HG03442 (cell line): ENCODE measurements at regions not wholly inside any gene's neighbourhood (a gene's known extent, or its start where the extent isn't known, plus 50 kb on each side); places are given as distances from the start of the nearest gene placed in this dataset.

Source experiments
- ATAC-seq: cut with Tn5 transposase; IDR thresholded peaks from one replicate; pipeline ENCODE4 v1.9.1; 2021; ENCODE audit warnings: mild to moderate bottlenecking, moderate library complexity; ENCODE audit not compliant: unreplicated experiment

DNA sequence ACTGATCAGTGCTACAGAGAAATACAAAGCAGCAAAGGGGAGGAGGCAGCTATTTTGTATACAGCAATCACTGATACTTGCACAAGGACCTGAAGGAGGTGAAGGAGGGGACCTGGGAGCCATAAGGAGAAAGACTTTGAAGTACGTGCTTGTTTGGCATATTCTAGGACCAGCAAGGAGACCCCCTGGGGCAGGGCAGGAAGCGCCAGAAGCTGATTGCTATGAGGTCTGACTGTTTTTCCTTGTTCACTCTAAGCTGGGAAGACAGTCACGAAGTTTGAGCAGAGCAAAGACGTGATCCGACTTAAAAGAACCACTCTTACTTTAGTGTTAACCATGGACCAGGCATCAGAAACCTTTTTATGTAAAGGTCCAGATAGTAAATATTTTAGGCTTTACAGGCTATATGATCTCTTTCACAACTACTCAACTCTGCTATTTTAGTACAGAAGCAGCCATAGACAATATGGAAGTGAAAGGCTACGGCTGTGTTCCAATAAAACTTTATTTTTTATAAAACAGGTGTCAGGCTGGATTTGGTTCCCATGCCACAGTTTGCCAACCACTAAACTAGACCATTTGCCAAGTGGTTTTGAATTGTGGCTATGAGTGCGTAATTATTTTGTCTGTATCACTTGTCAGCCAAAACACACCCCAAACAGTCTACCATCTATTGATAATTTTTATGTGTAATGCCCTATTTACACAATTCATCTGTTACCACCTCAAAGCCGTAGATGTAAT, 217.9 kb downstream of the PRL start:
- no peak for ATAC-seq

DNA sequence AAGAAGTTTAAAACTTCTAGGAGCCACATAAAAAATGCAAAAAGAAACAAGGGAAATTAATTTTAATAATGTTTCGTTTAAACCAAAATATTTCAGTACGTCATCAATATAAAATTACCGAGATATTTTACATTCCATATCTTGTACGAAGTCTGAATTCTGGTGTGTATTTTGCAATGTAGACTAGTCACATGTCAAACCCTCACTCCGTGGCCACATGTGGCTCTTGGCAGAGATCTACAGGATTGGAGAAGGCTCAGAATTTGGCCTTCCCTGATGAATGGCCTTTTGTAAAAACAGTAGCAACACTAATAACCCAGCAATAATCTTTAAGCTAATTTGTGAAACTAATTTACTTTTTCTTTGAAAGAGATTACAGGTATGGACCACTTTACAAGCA, 217.1 kb downstream of the PRL start:
- no peak for ATAC-seq

DNA sequence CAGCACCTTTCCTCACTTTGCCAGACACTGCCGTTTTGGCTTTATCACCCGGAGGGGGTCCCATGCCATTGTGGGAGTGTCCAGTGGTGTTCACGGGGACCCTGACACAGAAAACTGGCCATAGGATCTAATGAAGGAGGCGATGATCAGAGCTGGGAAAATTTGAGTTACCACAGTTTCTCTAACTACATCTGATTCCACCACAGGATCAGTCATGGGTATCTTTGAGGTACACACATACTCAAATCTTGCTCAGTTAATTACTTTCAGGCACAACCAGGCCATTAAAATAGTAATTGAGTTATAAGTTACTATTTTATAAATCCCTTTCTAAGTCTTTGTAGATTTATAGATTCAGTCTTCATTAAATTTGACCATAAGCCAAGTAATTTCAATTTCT, 215.1 kb downstream of the PRL start:
- no peak for ATAC-seq

DNA sequence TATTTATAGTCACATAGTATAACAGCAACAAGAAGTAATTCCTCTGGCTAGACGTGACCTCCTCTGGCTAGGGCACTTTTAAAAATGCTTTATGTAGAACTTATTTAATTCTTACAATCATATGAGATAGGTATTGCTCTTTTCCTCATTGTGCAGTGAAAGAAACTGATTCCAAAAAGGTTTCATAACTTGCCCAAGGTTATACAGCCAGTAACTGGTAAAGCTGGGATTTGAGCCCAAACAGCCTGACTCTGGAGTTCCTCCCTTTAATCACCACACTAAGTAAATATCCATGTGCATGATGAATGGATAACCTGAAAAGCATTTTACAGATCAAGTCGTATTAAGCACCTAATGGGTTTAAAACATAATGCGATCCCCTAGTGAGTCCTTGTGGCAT, 214.6 kb downstream of the PRL start:
- ATAC-seq, result no peak

DNA sequence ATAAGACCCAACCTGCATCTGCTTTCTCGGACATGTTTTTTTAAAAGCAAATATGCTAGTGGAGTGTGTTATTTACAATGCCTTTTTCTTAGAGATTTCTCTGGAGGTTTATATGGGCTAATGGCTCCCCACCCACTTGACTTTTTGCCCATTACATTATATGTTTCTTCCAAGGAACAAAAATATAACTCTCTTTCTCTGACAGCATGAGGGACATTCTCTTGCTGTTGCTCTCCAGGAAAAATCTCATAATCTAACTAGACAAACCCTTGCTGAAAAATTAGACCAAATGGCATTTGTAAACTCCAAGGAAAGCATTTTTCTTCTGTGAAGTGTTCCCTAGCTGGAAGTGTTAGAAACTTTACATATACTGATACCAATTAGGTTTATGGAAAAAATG, 213.7 kb downstream of the PRL start:
- ATAC-seq, result no peak

DNA sequence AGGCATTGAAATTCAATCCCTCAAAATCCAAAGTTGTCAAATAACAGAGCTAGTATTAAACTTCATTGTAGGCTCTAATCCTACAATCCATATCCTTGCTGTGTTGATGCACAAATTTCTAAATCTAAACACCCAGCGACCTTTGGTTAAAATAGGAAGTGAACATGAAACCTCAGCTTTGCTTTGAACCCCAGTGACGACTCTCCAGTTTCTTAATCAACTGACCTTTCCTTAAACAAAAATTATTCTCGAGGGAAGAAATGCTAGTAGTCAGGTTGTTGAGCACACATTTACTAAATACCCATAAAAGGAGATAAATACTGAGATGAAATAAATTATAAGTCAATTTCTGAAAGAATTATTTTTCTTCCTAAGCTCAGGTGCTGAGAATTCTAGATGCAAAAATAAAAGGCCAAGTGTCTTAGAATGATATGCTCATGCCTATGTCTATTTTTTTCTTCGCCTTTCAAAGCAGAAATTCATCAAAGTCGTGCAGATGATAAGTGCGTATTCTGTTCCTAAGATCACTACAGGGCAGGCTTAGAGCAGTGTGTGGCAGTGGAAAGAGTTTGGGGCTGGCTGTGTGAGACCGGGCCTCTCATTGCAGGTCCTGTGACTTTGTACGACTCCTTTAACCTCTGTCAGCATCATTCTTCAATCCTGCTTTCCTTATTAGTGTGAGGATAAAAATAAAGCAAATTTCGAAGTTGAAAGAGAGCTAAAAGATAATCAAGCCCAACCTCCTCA, 208.7 kb downstream of the PRL start:
- ATAC-seq, result no peak

DNA sequence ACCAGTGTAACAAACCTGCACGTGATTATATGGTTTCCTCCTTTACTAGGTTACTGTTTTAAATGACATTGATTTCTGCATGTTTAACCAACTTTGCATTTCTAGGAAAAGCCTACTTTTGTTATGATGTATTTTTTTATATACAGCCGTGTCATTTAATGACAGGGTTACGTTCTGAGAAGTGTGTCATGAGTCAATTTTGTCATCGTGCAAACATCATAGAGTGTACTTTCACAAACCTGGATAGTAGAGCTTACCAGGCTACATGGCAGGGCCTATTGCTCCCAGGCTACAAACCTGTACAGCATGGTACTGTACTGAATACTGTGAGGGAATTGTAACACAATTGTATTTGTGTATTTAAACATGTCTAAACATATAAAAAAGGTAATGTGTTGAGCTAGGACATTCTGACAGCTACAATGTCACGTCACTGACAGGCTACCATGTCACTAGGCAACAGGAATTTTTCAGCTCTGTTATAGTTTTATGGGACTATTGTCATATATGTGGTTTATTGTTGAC, 205.3 kb downstream of the PRL start:
- ATAC-seq, result no peak

DNA sequence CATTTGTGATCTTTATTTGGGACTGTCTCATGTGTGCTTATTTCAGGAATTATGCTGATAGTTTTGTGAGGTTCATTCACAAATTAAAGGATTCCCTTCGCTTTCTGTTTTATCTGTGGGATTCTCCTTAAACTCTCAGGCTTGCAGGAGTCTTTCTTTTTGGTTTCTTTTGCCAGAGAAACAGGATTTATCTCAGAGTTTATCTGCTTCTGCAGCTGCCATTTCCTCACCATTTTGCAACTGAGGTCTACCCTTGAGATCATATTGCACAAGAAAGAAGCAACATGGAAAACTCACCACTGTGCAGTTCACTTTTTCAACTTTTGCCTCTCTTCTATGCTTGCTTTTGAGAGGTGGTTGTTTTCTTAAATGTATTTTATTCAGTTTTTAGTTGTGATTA, 201.0 kb downstream of the PRL start:
- ATAC-seq, result no peak

DNA sequence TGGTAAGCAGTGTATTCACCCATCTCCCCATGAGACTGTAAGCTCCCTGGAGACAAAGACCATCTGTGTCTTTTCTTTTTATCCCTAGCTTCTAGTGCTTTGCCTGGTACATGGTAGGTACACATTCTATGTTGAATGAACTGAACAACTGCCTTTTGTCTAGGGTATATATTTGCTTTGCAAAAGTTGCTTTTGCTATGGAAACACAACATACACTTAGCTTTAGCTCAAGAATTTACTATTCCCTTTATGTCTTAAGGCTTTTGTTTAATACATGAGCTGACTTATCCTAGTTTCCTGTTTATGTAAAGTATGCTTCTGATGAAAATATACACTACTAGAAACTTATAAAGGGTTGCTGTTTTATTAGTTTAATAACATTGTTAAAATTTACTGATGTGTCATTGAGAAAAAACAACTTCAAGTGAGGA, 198.2 kb downstream of the PRL start:
- no peak for ATAC-seq

DNA sequence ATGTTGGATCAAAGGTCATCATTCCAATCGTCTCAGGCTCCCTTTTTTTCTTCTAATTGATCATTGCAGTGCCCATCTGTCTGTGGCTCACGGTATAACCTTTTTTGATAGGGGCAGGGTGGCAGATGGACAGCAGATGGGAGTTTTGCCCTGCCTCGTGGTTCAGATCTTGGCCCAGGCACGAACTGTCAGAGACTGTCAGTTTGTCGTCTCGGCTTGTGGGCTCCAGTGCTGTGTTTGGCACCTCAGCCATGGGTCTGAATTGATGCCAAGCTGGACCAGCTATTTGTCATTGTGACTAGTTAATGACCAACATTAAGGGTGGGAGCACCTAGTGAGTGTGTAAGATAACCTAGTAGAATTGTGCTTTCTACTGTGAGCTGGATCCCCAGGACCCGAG, 197.6 kb downstream of the PRL start:
- no peak for ATAC-seq

DNA sequence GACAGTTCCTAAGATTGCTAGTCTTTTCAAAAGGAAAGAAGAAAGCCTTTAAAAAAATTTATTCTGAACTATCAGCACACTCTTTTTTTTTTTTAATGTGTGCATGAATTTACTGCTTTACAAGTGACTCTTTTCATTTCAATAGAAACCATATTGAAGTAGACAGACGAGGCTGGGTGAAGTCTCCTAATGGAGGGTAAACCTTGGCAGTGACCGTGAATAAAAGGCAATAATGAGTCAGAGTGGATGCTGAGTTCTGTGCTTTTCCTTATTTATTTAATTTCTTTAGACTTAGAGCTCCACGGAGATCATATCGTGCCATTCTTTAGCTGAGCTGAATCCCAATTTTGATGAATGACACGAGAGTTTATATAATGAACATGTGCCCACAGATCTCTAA, 196.9 kb downstream of the PRL start:
- no peak for ATAC-seq

DNA sequence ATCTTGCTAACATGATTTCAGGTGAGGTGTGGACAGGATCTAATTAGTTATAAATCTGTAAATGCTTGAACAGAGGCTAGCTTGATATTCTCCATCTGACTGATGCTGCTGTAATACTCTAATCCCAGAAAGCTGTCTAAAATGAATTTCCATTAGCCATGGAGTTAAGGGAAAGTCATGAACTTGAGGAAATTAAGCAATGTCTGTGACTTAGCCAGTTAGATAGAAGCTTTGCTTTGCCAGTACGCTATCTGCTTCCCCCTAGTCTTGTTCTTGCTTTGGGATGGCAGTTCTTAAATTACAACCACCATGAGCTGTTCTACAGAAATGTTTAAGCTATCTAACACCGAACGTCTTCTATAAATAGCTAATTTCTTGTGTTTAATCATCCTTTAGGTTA, 195.7 kb downstream of the PRL start:
- no peak for ATAC-seq

DNA sequence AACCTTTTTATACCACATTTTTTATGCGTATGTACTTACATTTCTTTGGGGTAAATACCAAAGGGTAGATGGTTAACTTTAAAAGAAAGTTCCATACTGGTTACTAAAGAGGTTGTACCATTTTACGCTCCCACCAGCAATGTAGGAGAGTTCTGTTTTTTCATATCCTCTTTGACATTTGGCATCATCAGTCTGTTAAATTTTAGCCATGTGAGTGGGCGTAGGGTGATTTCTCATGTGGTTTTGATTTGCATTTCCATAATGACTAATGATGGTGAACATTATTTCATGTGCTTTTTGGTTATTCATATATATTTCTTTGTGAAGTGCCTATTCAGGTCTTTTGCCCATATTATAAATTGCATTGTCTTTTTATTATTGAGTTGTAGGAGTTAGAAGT, 194.2 kb downstream of the PRL start:
- ATAC-seq, result peak; percentile 84

DNA sequence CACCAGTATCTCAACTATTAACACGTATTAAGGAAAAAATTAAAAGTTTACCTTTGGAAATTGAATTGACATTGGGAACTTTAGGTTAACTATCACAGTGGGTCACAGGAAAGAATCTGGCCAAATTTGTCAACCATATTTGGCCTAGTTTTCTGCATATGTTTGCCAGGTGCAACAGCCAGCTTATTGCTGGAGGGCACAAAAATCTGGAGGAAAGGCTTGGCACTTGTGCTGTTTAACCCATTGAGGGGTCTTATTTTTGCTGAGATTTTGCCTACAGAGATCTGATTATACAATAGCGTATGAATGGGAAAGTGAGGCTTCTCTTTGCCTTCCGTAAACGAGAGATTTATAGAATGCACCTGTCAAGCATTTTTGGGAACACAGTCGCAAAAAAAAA, 190.4 kb downstream of the PRL start:
- ATAC-seq, result no peak

DNA sequence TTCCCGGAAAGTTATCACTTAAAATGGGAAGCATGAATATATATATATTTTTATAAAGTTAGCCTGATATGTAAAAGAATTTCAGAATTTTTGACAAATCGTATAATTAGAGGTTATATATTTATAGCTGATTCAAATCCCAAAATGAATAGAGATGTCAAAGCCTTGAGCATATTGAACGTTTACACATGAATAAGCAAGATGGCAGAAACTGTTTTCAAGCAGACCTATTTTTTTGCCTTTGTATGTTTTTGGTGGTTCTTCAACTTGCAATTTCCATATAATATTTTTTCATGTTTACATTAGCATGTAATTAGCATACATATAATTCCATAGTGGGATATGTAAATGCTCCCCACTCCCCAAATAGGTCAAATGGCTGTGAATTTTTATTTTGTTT, 189.9 kb downstream of the PRL start:
- no peak for ATAC-seq

DNA sequence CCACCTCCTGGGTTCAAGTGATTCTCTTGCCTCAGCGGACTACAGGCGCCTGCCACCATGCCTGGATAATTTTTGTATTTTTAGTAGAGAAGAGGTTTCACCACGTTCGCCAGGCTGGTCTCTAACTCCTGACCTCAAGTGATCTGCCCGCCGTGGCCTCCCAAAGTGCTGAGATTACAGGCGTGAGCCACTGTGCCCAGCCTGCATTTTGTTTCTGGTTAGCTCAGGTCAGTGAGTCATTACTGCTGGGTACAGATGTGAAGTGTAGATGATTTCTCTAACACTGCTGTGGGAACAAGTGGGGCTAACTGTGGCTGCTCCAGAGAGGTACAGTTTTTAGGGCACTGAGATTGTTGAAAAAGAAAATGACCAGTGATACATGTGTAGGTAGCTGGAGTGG, 188.6 kb downstream of the PRL start:
- ATAC-seq, result no peak

DNA sequence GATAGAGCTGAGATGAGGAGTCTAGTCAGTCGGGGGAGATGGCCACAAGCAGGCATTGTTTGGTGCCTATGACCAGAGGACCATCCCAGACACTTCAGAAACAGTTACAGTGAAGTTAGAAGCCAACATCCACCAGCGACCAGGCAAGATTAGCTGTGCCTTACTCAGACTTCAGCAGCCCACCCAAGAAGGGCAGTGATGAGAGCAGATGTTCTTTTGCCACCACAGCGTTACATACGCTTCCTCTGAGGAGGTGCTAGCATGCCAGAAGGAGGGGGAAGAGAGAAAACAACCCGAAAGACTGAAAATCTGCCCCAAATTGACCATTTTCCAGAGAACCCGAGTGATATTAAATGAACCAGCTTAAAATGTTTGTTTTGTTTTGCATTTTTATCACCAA, 186.8 kb downstream of the PRL start:
- ATAC-seq, result no peak

DNA sequence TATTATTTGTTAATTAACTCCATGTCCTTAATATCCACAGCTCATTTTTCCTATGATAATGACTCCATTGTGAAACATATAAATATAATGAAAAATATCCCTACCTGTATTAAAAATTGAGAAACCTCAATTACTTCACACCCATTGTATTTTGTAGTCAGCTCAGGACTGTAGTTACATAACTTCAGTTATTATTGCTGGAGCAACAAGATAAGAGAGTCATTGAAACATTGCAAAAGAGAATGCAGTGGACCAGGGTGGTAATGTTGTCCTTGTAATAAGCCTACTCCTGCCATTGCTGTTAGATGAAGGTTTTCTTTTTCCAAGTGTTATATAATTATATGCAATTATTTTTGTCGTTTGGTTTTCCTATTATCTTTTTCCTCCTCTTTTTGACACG, 184.4 kb downstream of the PRL start:
- ATAC-seq, result no peak

DNA sequence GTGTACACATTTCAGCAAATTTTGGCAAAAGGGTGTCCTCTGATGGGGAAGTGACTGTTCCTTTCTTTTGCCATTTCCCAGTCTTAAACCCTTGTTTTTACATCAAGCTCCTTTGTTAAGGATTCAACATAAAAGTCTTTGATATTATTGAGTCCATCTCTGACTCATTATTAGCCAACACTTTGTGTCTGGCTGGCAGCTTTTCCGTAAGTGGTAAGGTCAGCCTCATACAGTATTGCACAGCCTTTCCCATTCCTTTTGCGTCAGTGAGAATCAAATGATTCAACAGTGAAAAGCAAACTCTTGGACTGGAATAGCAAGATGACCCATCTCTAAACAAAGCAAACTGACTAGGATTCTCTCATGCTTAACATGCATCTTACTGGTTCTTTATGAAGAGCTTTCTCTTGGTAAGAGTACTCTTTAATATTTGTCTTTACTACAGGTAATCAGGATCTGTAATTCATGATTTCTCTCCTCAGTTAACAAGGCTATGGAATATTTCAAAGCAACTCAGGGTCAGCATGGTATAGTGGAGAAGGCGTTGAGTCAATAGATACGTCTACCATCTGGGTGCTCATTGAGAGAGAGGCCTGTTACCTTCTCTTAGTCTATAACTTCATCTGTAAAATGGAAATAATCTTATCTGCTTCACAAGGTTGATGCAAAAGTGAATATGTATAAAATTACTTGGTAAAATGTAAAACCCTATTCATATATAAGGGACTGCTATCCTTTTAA, 183.6 kb downstream of the PRL start:
- ATAC-seq, result no peak

DNA sequence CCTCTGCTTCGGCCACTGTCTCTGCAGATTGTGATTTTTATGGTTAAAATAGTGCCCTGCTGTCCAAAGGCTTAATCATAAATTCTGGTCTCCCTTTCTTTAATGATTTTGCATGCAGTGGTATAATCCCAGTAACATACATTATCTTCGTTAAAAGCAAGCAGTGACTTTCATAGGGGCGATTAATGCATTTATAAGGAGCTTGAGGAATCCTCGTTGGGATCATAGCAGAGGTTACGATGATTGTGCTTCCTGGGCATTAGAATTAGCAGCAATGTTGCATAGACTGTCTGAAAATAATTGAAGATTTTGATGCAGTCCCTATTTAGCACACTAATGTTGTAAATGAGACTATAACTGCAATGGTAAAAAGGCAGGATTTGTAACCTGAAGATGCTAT, 181.3 kb downstream of the PRL start:
- no peak for ATAC-seq

DNA sequence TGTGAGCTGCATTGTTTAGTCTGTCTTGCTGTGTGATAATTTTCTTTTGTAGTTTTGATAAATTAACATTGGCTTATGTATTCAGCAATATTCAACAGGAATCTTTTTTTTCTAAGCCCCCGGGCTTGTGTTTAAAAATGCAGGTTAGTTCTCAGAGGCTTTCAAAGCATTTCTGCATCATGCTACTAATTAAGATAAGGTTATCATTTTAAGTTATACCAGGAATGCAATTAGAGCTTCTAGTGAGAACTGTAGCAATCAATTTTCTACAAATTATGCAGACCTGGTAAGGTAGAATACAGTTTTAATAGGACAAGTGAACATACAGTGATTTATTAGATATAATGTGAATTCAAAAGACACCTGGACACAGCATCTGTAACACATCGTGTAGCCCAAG, 179.2 kb downstream of the PRL start:
- no peak for ATAC-seq

DNA sequence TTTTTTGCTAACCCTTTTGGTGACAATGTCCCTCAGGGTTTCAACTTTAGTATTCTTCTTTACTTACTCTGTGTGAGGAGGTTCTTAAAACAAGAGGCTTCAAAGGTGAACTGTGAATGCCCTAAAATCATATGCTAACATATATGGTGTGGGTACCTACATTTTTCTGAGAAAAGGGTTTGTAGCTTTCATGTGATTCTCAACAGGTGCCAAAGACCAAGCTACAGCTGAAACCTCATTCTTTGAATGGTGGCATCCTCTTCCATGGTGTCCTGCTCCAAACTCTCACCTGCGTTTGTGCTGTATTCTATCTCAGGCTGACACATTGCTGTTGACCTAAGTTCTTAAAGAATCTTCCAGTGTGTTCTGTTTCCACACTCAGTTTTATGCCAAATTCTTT, 177.3 kb downstream of the PRL start:
- ATAC-seq, result no peak
